HCT116 (cell line): ENCODE measurements at regions not wholly inside any gene's neighbourhood (a gene's known extent, or its start where the extent isn't known, plus 50 kb on each side); places are given as distances from the start of the nearest gene placed in this dataset.
A peak's percentile ranks its signal among the peaks of the same experiment; 100 is the strongest.
"Not testable (repeated sequence)": the region's sequence is repeated elsewhere in the genome, so short reads cannot be mapped to it uniquely, and the experiment has no call there.

Experiments
- ATAC-seq: fragments of 200-7000 bp; cut with Tn5 transposase; 2 replicates; pipeline ENCODE4 v1.9.1; 2020; ENCODE audit warnings: mild to moderate bottlenecking, moderate library complexity
- BruUV-seq: library from RNA; stranded (reverse); fragments of 400-500 nt; replicated peaks from 2 replicates; lab custom pipeline; 2021; lab: Mats Ljungman, UMichigan
- CTCF ChIA-PET: fragments of 300-600 bp; sonication (Branson Sonifier 250); formaldehyde crosslinking; loops from one replicate; lab custom pipeline; 2021; ENCODE audit warnings: antibody characterized with exemption; lab: Charles Lee
- POLR2A ChIA-PET: fragments of 300-600, 350-600 bp; sonication (Branson Sonifier 250); formaldehyde crosslinking; loops from one replicate; lab custom pipeline; 2021; ENCODE audit warnings: antibody characterized with exemption; lab: Charles Lee
- RAD21 ChIA-PET, 2 experiments: fragments of 300-600 bp; sonication (Branson Sonifier 250); formaldehyde crosslinking; loops; one replicate each; lab custom pipeline; 2023; ENCODE audit warnings: low total read pairs in 2 of 2; ENCODE audit not compliant: uncharacterized antibody in 2 of 2, unreplicated experiment in 2 of 2, low non-redundant PET in 1 of 2; lab: Charles Lee
- DNase-seq: peaks from one replicate; pipeline ENCODE4 v3.0.0-alpha.2; 2010; ENCODE audit warnings: low read depth, low spot score
- H2AFZ ChIP-seq: fragments of 200-600 bp; shearing (Covaris generic), sonication (generic); 2 replicates; pipeline ENCODE4 v1.6.1; 2017; ENCODE audit warnings: low read depth, mixed run types, mixed read lengths, antibody characterized with exemption, low read length; ENCODE audit not compliant: poor library complexity, severe bottlenecking
- H3K27ac ChIP-seq: 2 replicates; pipeline ENCODE4 v1.5.1; 2012; ENCODE audit warnings: low read depth, low read length
- H3K27me3 ChIP-seq: fragments of 200-600 bp; sonication (generic); 2 replicates; pipeline ENCODE4 v1.6.1; 2016; ENCODE audit warnings: mixed run types, low read length, mixed read lengths; ENCODE audit not compliant: insufficient read depth
- H3K36me3 ChIP-seq, 2 experiments: fragments of 200-500 bp in 1 of 2; fragments of 200-600 bp in 1 of 2; sonication (Bioruptor generic) in 1 of 2; sonication (generic) in 1 of 2; 2 replicates each; pipeline versions ENCODE4 v1.5.1 to v1.6.1; 2014 to 2016; ENCODE audit warnings: low read length in 2 of 2, inconsistent platforms in 1 of 2, mixed read lengths in 1 of 2, mixed run types in 1 of 2; ENCODE audit not compliant: insufficient read depth in 2 of 2, control insufficient read depth in 1 of 2
- H3K4me1 ChIP-seq, 2 experiments: fragments of 200-600 bp in 1 of 2; sonication (generic) in 1 of 2; 2 replicates each; pipeline versions ENCODE4 v1.5.1 to v1.6.1; 2012 to 2017; ENCODE audit warnings: low read length in 2 of 2, inconsistent platforms in 1 of 2, mild to moderate bottlenecking in 1 of 2, mixed read lengths in 1 of 2, mixed run types in 1 of 2, moderate library complexity in 1 of 2; ENCODE audit not compliant: insufficient read depth in 2 of 2, control insufficient read depth in 1 of 2
- H3K4me2 ChIP-seq: fragments of 200-600 bp; sonication (generic); 2 replicates; pipeline ENCODE4 v1.6.1; 2017; ENCODE audit warnings: mixed run types, low read length, mixed read lengths
- H3K4me3 ChIP-seq, 2 experiments: fragments of 200-600 bp in 1 of 2; sonication (generic) in 1 of 2; replicated peaks in 1 of 2; 2 replicates each; pipeline ENCODE4 v1.5.1; 2011 to 2016; ENCODE audit warnings: low read length in 2 of 2, control low read depth in 1 of 2, low read depth in 1 of 2, mild to moderate bottlenecking in 1 of 2, mixed read lengths in 1 of 2, mixed run types in 1 of 2
- H3K79me2 ChIP-seq: fragments of 200-600 bp; sonication (generic); 2 replicates; pipeline ENCODE4 v1.6.1; 2017; ENCODE audit warnings: mild to moderate bottlenecking, mixed run types, low read length, moderate library complexity, mixed read lengths; ENCODE audit not compliant: insufficient read depth
- H3K9ac ChIP-seq: fragments of 200-600 bp; sonication (generic); 2 replicates; pipeline ENCODE4 v1.6.1; 2016; ENCODE audit warnings: low read length, mixed read lengths
- H3K9me2 ChIP-seq: fragments of 200-600 bp; sonication (generic), shearing (Covaris generic); 2 replicates; pipeline ENCODE4 v1.6.1; 2017; ENCODE audit warnings: mixed run types, mild to moderate bottlenecking, moderate library complexity; ENCODE audit not compliant: insufficient read depth
- H3K9me3 ChIP-seq, 2 experiments: fragments of 200-500 bp in 1 of 2; fragments of 200-600 bp in 1 of 2; sonication (Bioruptor generic) in 1 of 2; sonication (generic) in 1 of 2; 2 replicates each; pipeline ENCODE4 v1.6.1; 2014 to 2017; ENCODE audit warnings: low read length in 2 of 2, mixed read lengths in 2 of 2, inconsistent platforms in 1 of 2, low read depth in 1 of 2, mild to moderate bottlenecking in 1 of 2, mixed run types in 1 of 2, moderate library complexity in 1 of 2; ENCODE audit not compliant: control insufficient read depth in 1 of 2, insufficient read depth in 1 of 2
- H4K20me1 ChIP-seq: fragments of 200-600 bp; sonication (generic), shearing (Covaris generic); 2 replicates; pipeline ENCODE4 v1.6.1; 2017; ENCODE audit warnings: mixed run types, mild to moderate bottlenecking, moderate library complexity; ENCODE audit not compliant: insufficient read depth
- ZFX ChIP-seq: fragments of 450-650 bp; IDR thresholded peaks from 2 replicates; pipeline ENCODE4 v1.6.1; 2017
- intact Hi-C: fragments of 100-400 bp; cut with micrococcal nuclease; formaldehyde crosslinking; loops from 2 replicates; pipeline ENCODE4 v1.10.0; 2022

DNA sequence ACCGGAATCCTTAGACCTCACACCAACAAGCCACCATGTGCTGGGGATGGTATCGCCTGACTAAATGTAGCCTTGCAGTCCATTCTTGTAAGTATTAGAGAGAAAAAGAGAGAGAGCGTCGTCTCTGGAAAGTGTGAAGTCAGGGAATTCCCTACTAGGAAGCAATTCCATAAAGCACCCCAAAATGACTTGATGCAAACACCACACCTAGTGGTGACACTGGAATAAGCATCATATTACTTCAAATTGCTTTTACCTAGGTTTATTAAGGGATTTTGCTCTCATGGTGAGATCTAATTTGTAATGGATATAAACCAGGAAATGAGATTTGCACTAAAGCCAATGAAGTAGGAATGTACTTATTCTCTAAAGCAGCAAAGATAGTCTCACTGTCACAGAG, 111.4 kb upstream of the METTL9 start:
- H2AFZ ChIP-seq, DNase-seq, BruUV-seq, H3K9me3 ChIP-seq, H3K4me3 ChIP-seq, POLR2A ChIA-PET, intact Hi-C loops, H3K4me2 ChIP-seq, ATAC-seq, H3K36me3 ChIP-seq, CTCF ChIA-PET, H3K27me3 ChIP-seq, H3K27ac ChIP-seq, H3K4me1 ChIP-seq, RAD21 ChIA-PET, H3K79me2 ChIP-seq, H4K20me1 ChIP-seq, H3K9me2 ChIP-seq, H3K9ac ChIP-seq: not testable (repeated sequence)

DNA sequence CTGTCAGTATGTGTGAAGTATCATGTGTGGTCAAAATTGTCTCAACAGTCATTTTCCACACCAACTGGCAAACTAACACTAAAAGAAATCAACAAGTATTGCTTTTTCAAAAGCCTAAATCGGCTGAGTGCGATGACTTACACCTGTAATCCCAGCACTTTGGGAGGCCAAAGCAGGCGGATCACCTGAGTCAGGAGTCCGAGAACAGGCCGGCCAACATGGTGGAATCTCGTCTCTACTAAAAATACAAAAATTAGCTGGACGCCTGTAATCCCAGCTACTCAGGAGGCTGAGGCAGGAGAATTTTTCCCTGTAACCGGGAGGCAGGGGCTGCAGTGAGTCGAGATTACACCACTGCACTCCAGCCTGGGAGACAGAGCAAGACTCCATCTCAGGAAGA, 100.3 kb upstream of the METTL9 start:
- RAD21 ChIA-PET, ATAC-seq, POLR2A ChIA-PET, H3K27ac ChIP-seq, H3K27me3 ChIP-seq, H4K20me1 ChIP-seq, CTCF ChIA-PET, H3K4me3 ChIP-seq, intact Hi-C loops, H3K9me3 ChIP-seq, H2AFZ ChIP-seq, H3K9me2 ChIP-seq, H3K36me3 ChIP-seq, DNase-seq, BruUV-seq, H3K4me2 ChIP-seq, H3K9ac ChIP-seq: not testable (repeated sequence)
- Histone ChIP-seq H3K79me2 (peaks cover 28% of the 10 kb centered on the region), H3K4me1 (peaks cover 8 to 16% of the 10 kb centered on the region in 2 experiments)

DNA sequence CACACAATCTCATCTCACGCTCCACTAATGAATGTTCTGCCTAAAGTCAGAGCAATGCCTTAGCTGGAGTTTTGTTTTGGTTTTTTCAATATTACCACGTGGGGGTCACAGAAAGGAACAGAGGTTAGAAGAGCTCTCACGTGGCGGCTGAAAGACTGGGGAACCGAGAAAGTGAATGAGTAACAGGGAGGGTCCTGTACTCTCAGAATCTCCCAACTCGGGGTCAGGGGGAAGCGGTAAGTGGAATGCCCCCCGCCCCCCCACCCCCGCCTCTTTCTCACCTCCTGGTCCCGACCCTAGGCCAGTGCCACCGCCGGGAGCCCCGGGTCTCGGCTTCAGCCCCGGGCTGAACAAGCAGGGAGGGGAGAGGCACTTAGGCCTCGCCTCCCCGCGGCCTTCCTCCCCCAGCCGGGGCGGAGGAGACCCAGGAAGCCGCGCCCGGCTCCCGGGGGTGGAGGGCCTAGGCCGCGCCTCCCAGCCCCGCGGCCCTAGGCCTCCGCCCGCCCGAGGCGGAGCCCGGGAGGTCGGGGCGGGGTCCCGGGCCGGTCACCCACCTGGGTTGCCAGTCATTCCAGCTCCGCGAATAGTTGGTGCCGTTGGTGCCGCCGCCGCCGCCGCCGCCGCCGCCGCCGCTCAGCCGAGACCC, 98.0 kb upstream of the METTL9 start:
- H3K4me1 ChIP-seq: peaks cover 8 to 20% of the 10 kb centered on the region in 2 experiments
- H4K20me1 ChIP-seq, RAD21 ChIA-PET, DNase-seq, BruUV-seq, intact Hi-C loops, H2AFZ ChIP-seq, H3K9me2 ChIP-seq, CTCF ChIA-PET, H3K9me3 ChIP-seq, POLR2A ChIA-PET, H3K36me3 ChIP-seq, H3K27me3 ChIP-seq: not testable (repeated sequence)
- ATAC-seq: peak; percentile 66
- H3K4me3 ChIP-seq: peak overlapping the region; percentile 59 to 74
- peak overlapping the region; percentile 94 for H3K27ac ChIP-seq
- H3K4me2 ChIP-seq: peak overlapping the region; percentile 82
- H3K9ac ChIP-seq: peak overlapping the region; percentile 88
- peak; percentile 31; the same call in 1 of the 2 replicates for TF ChIP-seq ZFX
- TF ChIP-seq, all 23 proteins: peak for 1; not testable (repeated sequence) for 22
- peaks cover 44% of the 10 kb centered on the region for H3K79me2 ChIP-seq
